ENCODE measurements at regions not wholly inside any gene's neighbourhood (a gene's known extent, or its start where the extent isn't known, plus 50 kb on each side); places are given as distances from the start of the nearest gene placed in this dataset.

GRCh38 chr3:113055961-113056360, 65.2 kb downstream of the GTPBP8 start:
- no peak for TF ChIP-seq CTCF (conservative IDR thresholded peaks at IDR 0.05)
- no peak overlapping the region for H2AK5ac ChIP-seq (ENCODE audit: insufficient read length, low read length)
- no peak overlapping the region for H3K4me2 ChIP-seq (ENCODE audit: insufficient read depth, insufficient read length, low read length)
- Mint-ChIP-seq H3K4me3 (no peak overlapping the region), H3K4me1 (peaks cover 3% of the 10 kb centered on the region in 2 experiments; a peak in 2 of 4 replicates), H3K27ac (no peak overlapping the region), H3K9me3 (no peaks in the 10 kb centered on the region), H3K36me3 (ENCODE audit: insufficient read depth in 1 of 3, low read depth in 3 of 3) (no peaks in the 10 kb centered on the region), H3K27me3 (ENCODE audit: low read depth) (peaks cover 10% of the 10 kb centered on the region)
- no peak overlapping the region for H2BK15ac ChIP-seq (ENCODE audit: low read depth, low read length)
- H3K4me1 ChIP-seq (ENCODE audit: insufficient read depth, low read length), result no peaks in the 10 kb centered on the region; the same call in 1 of the 2 replicates
- no peak overlapping the region for H2BK20ac ChIP-seq (ENCODE audit: low read depth, low read length, poor library complexity, severe bottlenecking)
- H3K9me3 ChIP-seq (ENCODE audit: control insufficient read depth, low read depth, low read length), result no peaks in the 10 kb centered on the region
- no peaks in the 10 kb centered on the region for H3K23me2 ChIP-seq (ENCODE audit: insufficient read length, low read depth, low read length, poor library complexity, severe bottlenecking)
- H3K79me1 ChIP-seq (ENCODE audit: insufficient read depth, low read depth, low read length, poor library complexity, severe bottlenecking), result no peaks in the 10 kb centered on the region
- H3K27ac ChIP-seq (ENCODE audit: insufficient read length, low read depth, low read length), result no peak overlapping the region
- no peaks in the 10 kb centered on the region for H4K20me1 ChIP-seq (ENCODE audit: control insufficient read depth, insufficient read depth, insufficient read length)
- H3K79me2 ChIP-seq (ENCODE audit: insufficient read depth, low read length), result no peaks in the 10 kb centered on the region
- no peak overlapping the region for H3K18ac ChIP-seq (ENCODE audit: insufficient read length, low read depth, low read length)
- H3T11ph ChIP-seq (ENCODE audit: low read length), result no peak overlapping the region
- no peak overlapping the region for H4K8ac ChIP-seq (replicated peaks; ENCODE audit: insufficient read length, low read depth, low read length)
- H3K56ac ChIP-seq (ENCODE audit: insufficient read length, low read depth, low read length), result no peak overlapping the region
- DNase-seq, result no peak
- no peak overlapping the region for H2BK12ac ChIP-seq (ENCODE audit: insufficient read length, low read depth, low read length)
- H4K91ac ChIP-seq (ENCODE audit: insufficient read length, low read depth, low read length), result no peak overlapping the region
- WGBS (ENCODE audit: extremely low coverage, insufficient read length, low lambda C conversion rate), result no CpG with 5 or more reads among the region's 5 CpGs
- H2BK5ac ChIP-seq (ENCODE audit: insufficient read length, low read length), result no peak overlapping the region
- no peak overlapping the region for H3K4ac ChIP-seq (ENCODE audit: low read depth, low read length)
- H3K9ac ChIP-seq (ENCODE audit: extremely low read depth, insufficient read length, low read length), result no peak overlapping the region
- H3K14ac ChIP-seq (ENCODE audit: insufficient read depth, low read length), result no peak overlapping the region
- H3K27me3 ChIP-seq (ENCODE audit: insufficient read depth, low read length), result no peaks in the 10 kb centered on the region
- no peak overlapping the region for H2BK120ac ChIP-seq (ENCODE audit: low read depth, low read length, poor library complexity, severe bottlenecking)
- no peak overlapping the region for H3K23ac ChIP-seq (ENCODE audit: insufficient read length, low read depth, low read length)
- no peak overlapping the region for H4K5ac ChIP-seq (ENCODE audit: insufficient read length, low read depth, low read length)
- no peak overlapping the region for H2AFZ ChIP-seq (ENCODE audit: low read length)
